GM23338 (cell line): ENCODE measurements at regions not wholly inside any gene's neighbourhood (a gene's known extent, or its start where the extent isn't known, plus 50 kb on each side); places are given as distances from the start of the nearest gene placed in this dataset.

ENCODE experiments used
- ATAC-seq: fragments of 200-7000 bp; cut with Tn5 transposase; 3 replicates; pipeline ENCODE4 v1.9.1; 2020
- DNase-seq: peaks from one replicate; pipeline ENCODE4 v3.0.0-alpha.2; 2015; ENCODE audit warnings: low spot score
- H2AFZ ChIP-seq: fragments of 200-600 bp; sonication (generic); 2 replicates; pipeline ENCODE4 v1.8.0; 2016; ENCODE audit warnings: antibody characterized with exemption, mild to moderate bottlenecking, moderate library complexity
- H3F3A ChIP-seq: fragments of 200-600 bp; sonication (generic); replicated peaks from 2 replicates; pipeline ENCODE4 v1.8.0; 2017; ENCODE audit warnings: antibody characterized with exemption, mixed run types, low read depth
- H3K27ac ChIP-seq: fragments of 200-600 bp; sonication (generic); 2 replicates; pipeline ENCODE4 v1.6.1; 2016; ENCODE audit warnings: low read depth
- H3K27me3 ChIP-seq: fragments of 200-600 bp; sonication (generic); 2 replicates; pipeline ENCODE4 v1.8.0; 2016; ENCODE audit warnings: mild to moderate bottlenecking, mixed run types, moderate library complexity; ENCODE audit not compliant: insufficient read depth
- H3K36me3 ChIP-seq: fragments of 200-600 bp; sonication (generic); 2 replicates; pipeline ENCODE4 v1.8.0; 2016; ENCODE audit warnings: mild to moderate bottlenecking; ENCODE audit not compliant: insufficient read depth
- H3K4me1 ChIP-seq: fragments of 200-600 bp; sonication (generic); 2 replicates; pipeline ENCODE4 v1.8.0; 2016; ENCODE audit warnings: mild to moderate bottlenecking, moderate library complexity; ENCODE audit not compliant: insufficient read depth
- H3K4me2 ChIP-seq: fragments of 200-600 bp; sonication (generic); 2 replicates; pipeline ENCODE4 v1.7.1; 2017; ENCODE audit warnings: mixed run types
- H3K4me3 ChIP-seq: fragments of 200-600 bp; sonication (generic); 2 replicates; pipeline ENCODE4 v1.6.1; 2016; ENCODE audit warnings: mixed run types
- H3K79me2 ChIP-seq: fragments of 200-600 bp; sonication (generic); replicated peaks from 2 replicates; pipeline ENCODE4 v1.8.0; 2017; ENCODE audit warnings: mild to moderate bottlenecking; ENCODE audit not compliant: insufficient read depth
- H3K9me2 ChIP-seq: fragments of 200-600 bp; sonication (generic); 2 replicates; pipeline ENCODE4 v1.8.0; 2017; ENCODE audit not compliant: insufficient read depth
- H4K20me1 ChIP-seq: fragments of 200-600 bp; sonication (generic); replicated peaks from 2 replicates; pipeline ENCODE4 v1.8.0; 2017; ENCODE audit warnings: mild to moderate bottlenecking; ENCODE audit not compliant: insufficient read depth
- H3K27ac Mint-ChIP-seq: 2 replicates; pipeline ENCODE4 v1.8.0; 2020; ENCODE audit warnings: inconsistent platforms, mild to moderate bottlenecking, moderate library complexity, mixed read lengths
- H3K27me3 Mint-ChIP-seq: 3 replicates; pipeline ENCODE4 v1.8.0; 2022; ENCODE audit warnings: low read depth, mild to moderate bottlenecking, moderate library complexity, mixed read lengths, inconsistent platforms; ENCODE audit not compliant: insufficient read depth, poor library complexity
- H3K36me3 Mint-ChIP-seq: 3 replicates; pipeline ENCODE4 v1.8.0; 2021; ENCODE audit warnings: low read depth, mild to moderate bottlenecking, inconsistent platforms, moderate library complexity, mixed read lengths
- H3K4me1 Mint-ChIP-seq: 3 replicates; pipeline ENCODE4 v1.8.0; 2020; ENCODE audit warnings: mild to moderate bottlenecking, inconsistent platforms, mixed read lengths
- H3K4me3 Mint-ChIP-seq: 3 replicates; pipeline ENCODE4 v1.8.0; 2021; ENCODE audit warnings: moderate library complexity, mild to moderate bottlenecking, inconsistent platforms, mixed read lengths
- H3K9me3 Mint-ChIP-seq: 3 replicates; pipeline ENCODE4 v1.8.0; 2020; ENCODE audit warnings: moderate library complexity, mild to moderate bottlenecking, inconsistent platforms, mixed read lengths
- CREB1 ChIP-seq: fragments of 250-450 bp; sonication (Bioruptor Pico); IDR thresholded peaks from 2 replicates; pipeline ENCODE4 v1.5.0; 2020; ENCODE audit warnings: low read depth, mild to moderate bottlenecking, moderate library complexity
- CTCF ChIP-seq, 2 experiments: fragments of 200-600 bp in 1 of 2; sonication (generic) in 1 of 2; conservative IDR thresholded peaks; 2 replicates each; pipeline versions ENCODE4 v1.5.1 to v1.6.1; 2016 to 2017; ENCODE audit warnings: antibody characterized with exemption in 2 of 2, low read depth in 2 of 2, mild to moderate bottlenecking in 2 of 2, moderate library complexity in 1 of 2
- ETS1 ChIP-seq: IDR thresholded peaks from 2 replicates; pipeline ENCODE4 v1.6.1; 2016; ENCODE audit warnings: antibody characterized with exemption
- EZH2 ChIP-seq: fragments of 200-600 bp; sonication (generic); IDR thresholded peaks from one replicate; pipeline ENCODE4 v1.8.0; 2017; ENCODE audit warnings: antibody characterized with exemption, mild to moderate bottlenecking, low read depth; ENCODE audit not compliant: unreplicated experiment
- EZH2phosphoT487 ChIP-seq: fragments of 200-600 bp; sonication (generic); IDR thresholded peaks from one replicate; pipeline ENCODE4 v1.8.1; 2018; ENCODE audit warnings: antibody characterized with exemption; ENCODE audit not compliant: unreplicated experiment
- JUNB ChIP-seq: IDR thresholded peaks from one replicate; pipeline ENCODE4 v1.6.1; 2016; ENCODE audit warnings: antibody characterized with exemption; ENCODE audit not compliant: unreplicated experiment
- NANOG ChIP-seq: IDR thresholded peaks from 2 replicates; pipeline ENCODE4 v1.6.1; 2016; ENCODE audit warnings: antibody characterized with exemption, borderline replicate concordance
- POLR2AphosphoS5 ChIP-seq: IDR thresholded peaks from 2 replicates; pipeline ENCODE4 v1.6.1; 2016; ENCODE audit warnings: antibody characterized with exemption, low read depth
- REST ChIP-seq: IDR thresholded peaks from one replicate; pipeline ENCODE4 v1.6.1; 2018; ENCODE audit warnings: antibody characterized with exemption; ENCODE audit not compliant: unreplicated experiment
- STAT1 ChIP-seq: IDR thresholded peaks from one replicate; pipeline ENCODE4 v1.6.1; 2016; ENCODE audit warnings: antibody characterized with exemption; ENCODE audit not compliant: unreplicated experiment
- ZNF114 ChIP-seq: fragments of 250-450 bp; sonication (Bioruptor Pico); IDR thresholded peaks from 2 replicates; pipeline ENCODE4 v1.5.0; 2020; ENCODE audit warnings: mild to moderate bottlenecking, moderate library complexity
- ZNF331 ChIP-seq: fragments of 250-450 bp; sonication (Bioruptor Pico); IDR thresholded peaks from 2 replicates; pipeline ENCODE4 v1.5.0; 2020; ENCODE audit warnings: low read depth, mild to moderate bottlenecking, moderate library complexity
- ZNF462 ChIP-seq: fragments of 250-450 bp; sonication (Bioruptor Pico); IDR thresholded peaks from 2 replicates; pipeline ENCODE4 v1.5.0; 2020; ENCODE audit warnings: mild to moderate bottlenecking, moderate library complexity

- Histone ChIP-seq H3K4me3 (no peak overlapping the region), H3K4me1 (no peaks in the 10 kb centered on the region), H3F3A (no peaks in the 10 kb centered on the region), H3K4me2 (no peak overlapping the region), H3K36me3 (no peaks in the 10 kb centered on the region), H3K27ac (no peak overlapping the region), H4K20me1 (no peaks in the 10 kb centered on the region), H3K9me2 (peaks cover 7% of the 10 kb centered on the region; the same call in 1 of the 2 replicates), H2AFZ (no peak overlapping the region), H3K79me2 (no peaks in the 10 kb centered on the region), H3K27me3 (no peaks in the 10 kb centered on the region)
- peaks cover 5% of the 10 kb centered on the region for H3K27me3 Mint-ChIP-seq
- no peaks in the 10 kb centered on the region for H3K36me3 Mint-ChIP-seq
- no peak for ATAC-seq
- peaks cover 10% of the 10 kb centered on the region; the same call in 2 of the 3 replicates for H3K4me1 Mint-ChIP-seq
- TF ChIP-seq REST, result no peak
- TF ChIP-seq ZNF114 (CRISPR knock-in tag), result no peak
- no peak for TF ChIP-seq EZH2phosphoT487
- no peak for TF ChIP-seq JUNB
- no peak for TF ChIP-seq ZNF462
- TF ChIP-seq EZH2, result no peak
- no peak for TF ChIP-seq POLR2AphosphoS5
- TF ChIP-seq NANOG, result no peak
- TF ChIP-seq ZNF331 (CRISPR knock-in tag), result no peak
- TF ChIP-seq ETS1, result no peak
- no peak for TF ChIP-seq STAT1
- no peak for TF ChIP-seq CTCF (conservative IDR thresholded peaks at IDR 0.05; ENCODE audit: low read depth in 2 of 2)
- no peak for TF ChIP-seq CREB1
- H3K9me3 Mint-ChIP-seq, result no peaks in the 10 kb centered on the region
- H3K27ac Mint-ChIP-seq, result no peak overlapping the region
- H3K4me3 Mint-ChIP-seq, result no peak overlapping the region
- DNase-seq, result no peak
These were observed 287.5 kb downstream of the OSR1 start for GRCh38 chr2:19070886-19071285.
